Islet precursor cell (in vitro differentiated cells): ENCODE measurements at regions not wholly inside any gene's neighbourhood (a gene's known extent, or its start where the extent isn't known, plus 50 kb on each side); places are given as distances from the start of the nearest gene placed in this dataset.
"Not testable (repeated sequence)": the region's sequence is repeated elsewhere in the genome, so short reads cannot be mapped to it uniquely, and the experiment has no call there.

Experiments
- DNase-seq: peaks from one replicate; pipeline ENCODE4 v3.0.0-alpha.2; 2018

- no peak for DNase-seq
Measured at GRCh38 chr14:84065811-84066210, 1464.1 kb upstream of the FLRT2 start.

- no peak for DNase-seq
Measured at GRCh38 chr14:84068288-84068687, 1461.7 kb upstream of the FLRT2 start.

- DNase-seq: no peak
Measured at GRCh38 chr14:84071061-84071460, 1458.9 kb upstream of the FLRT2 start.

- DNase-seq: no peak
Measured at GRCh38 chr14:84074626-84075025, 1455.3 kb upstream of the FLRT2 start.

GRCh38 chr14:84080944-84081343 lies 1449.0 kb upstream of the FLRT2 start:
- DNase-seq: no peak

GRCh38 chr14:84084056-84084630 lies 1445.8 kb upstream of the FLRT2 start:
- DNase-seq: no peak

- no peak for DNase-seq
Measured at GRCh38 chr14:84085493-84085892, 1444.5 kb upstream of the FLRT2 start.

GRCh38 chr14:84086714-84087113 lies 1443.2 kb upstream of the FLRT2 start:
- DNase-seq: no peak

GRCh38 chr14:84087986-84088531 lies 1441.9 kb upstream of the FLRT2 start:
- DNase-seq: no peak

- DNase-seq: no peak
Measured at GRCh38 chr14:84090837-84091236, 1439.1 kb upstream of the FLRT2 start.

- DNase-seq: no peak
Measured at GRCh38 chr14:84095681-84096080, 1434.3 kb upstream of the FLRT2 start.

GRCh38 chr14:84098261-84098660 lies 1431.7 kb upstream of the FLRT2 start:
- no peak for DNase-seq

- not testable (repeated sequence) for DNase-seq
Measured at GRCh38 chr14:84099560-84099959, 1430.4 kb upstream of the FLRT2 start.

GRCh38 chr14:84107835-84108343 lies 1422.1 kb upstream of the FLRT2 start:
- DNase-seq: no peak

- no peak for DNase-seq
Measured at GRCh38 chr14:84108746-84109457, 1421.0 kb upstream of the FLRT2 start.

GRCh38 chr14:84112589-84112988 lies 1417.4 kb upstream of the FLRT2 start:
- no peak for DNase-seq

- no peak for DNase-seq
Measured at GRCh38 chr14:84125676-84126075, 1404.3 kb upstream of the FLRT2 start.

- no peak for DNase-seq
Measured at GRCh38 chr14:84127495-84127894, 1402.4 kb upstream of the FLRT2 start.

GRCh38 chr14:84128050-84128449 lies 1401.9 kb upstream of the FLRT2 start:
- no peak for DNase-seq

GRCh38 chr14:84129007-84129406 lies 1400.9 kb upstream of the FLRT2 start:
- DNase-seq: no peak

GRCh38 chr14:84129941-84130340 lies 1400.0 kb upstream of the FLRT2 start:
- no peak for DNase-seq

- DNase-seq: no peak
Measured at GRCh38 chr14:84131924-84132323, 1398.0 kb upstream of the FLRT2 start.

- no peak for DNase-seq
Measured at GRCh38 chr14:84144166-84144565, 1385.8 kb upstream of the FLRT2 start.

GRCh38 chr14:84152452-84152851 lies 1377.5 kb upstream of the FLRT2 start:
- no peak for DNase-seq
